ENCODE measurements at regions not wholly inside any gene's neighbourhood (a gene's known extent, or its start where the extent isn't known, plus 50 kb on each side); places are given as distances from the start of the nearest gene placed in this dataset.

DNA sequence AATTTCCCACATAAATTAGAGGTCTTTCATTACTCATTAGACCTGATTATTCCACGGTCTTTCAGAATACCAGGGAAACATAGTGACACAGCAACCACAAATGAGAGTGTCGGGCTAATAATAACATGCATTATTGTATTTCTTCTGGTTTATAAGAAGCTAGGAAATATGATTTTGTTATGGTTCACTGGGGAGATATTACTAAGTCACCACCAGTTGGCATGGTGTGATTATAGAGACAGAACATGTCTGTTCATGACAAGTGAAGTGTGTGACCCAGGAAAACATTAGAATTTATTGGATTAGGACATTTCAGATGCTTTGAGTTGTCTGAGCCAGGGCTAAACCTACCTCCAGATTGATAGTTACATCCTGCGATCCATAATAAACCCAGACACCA, 494.4 kb downstream of the FBXO15 start:
- Histone ChIP-seq H3K4me1 (ENCODE audit: insufficient read depth) (no peaks in the 10 kb centered on the region), H3K36me3 (no peaks in the 10 kb centered on the region), H3K4me3 (no peak overlapping the region), H3K27me3 (no peaks in the 10 kb centered on the region), H3K27ac (no peak overlapping the region), H3K9me3 (no peaks in the 10 kb centered on the region)
- DNase-seq = no peak
- TF ChIP-seq EP300 (IDR thresholded peaks at IDR 0.05) (no peak), POLR2A (IDR thresholded peaks at IDR 0.05) (no peak)
- TF ChIP-seq, protein P1, sequence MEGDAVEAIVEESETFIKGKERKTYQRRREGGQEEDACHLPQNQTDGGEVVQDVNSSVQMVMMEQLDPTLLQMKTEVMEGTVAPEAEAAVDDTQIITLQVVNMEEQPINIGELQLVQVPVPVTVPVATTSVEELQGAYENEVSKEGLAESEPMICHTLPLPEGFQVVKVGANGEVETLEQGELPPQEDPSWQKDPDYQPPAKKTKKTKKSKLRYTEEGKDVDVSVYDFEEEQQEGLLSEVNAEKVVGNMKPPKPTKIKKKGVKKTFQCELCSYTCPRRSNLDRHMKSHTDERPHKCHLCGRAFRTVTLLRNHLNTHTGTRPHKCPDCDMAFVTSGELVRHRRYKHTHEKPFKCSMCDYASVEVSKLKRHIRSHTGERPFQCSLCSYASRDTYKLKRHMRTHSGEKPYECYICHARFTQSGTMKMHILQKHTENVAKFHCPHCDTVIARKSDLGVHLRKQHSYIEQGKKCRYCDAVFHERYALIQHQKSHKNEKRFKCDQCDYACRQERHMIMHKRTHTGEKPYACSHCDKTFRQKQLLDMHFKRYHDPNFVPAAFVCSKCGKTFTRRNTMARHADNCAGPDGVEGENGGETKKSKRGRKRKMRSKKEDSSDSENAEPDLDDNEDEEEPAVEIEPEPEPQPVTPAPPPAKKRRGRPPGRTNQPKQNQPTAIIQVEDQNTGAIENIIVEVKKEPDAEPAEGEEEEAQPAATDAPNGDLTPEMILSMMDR (IDR thresholded peaks at IDR 0.05) = no peak
- WGBS, 3 donors = 62 to 88% (median 76%) methylated on average over 3 of the region's 3 CpGs
- intact Hi-C loops (cut with DNase I) = no loop called here

DNA sequence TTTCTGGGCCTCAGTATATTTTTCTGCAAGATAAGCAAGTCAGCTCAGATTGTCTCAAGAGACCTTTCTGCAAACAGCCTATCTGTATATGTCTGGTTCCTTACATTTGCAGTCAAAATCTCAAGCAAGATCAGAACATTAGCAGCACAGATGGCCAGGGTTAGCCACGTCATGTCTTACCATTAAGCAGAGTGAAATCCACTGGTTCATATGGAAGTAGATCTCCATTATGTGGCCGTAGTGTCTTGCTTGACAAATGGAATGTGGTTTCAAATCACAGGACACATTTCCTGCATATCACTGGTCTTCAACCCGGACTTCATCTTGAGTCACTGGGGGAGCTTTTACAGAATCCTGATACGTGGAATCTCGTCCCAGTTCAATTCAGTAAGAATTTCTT, 500.2 kb downstream of the FBXO15 start:
- TF ChIP-seq EP300 (IDR thresholded peaks at IDR 0.05) (no peak), POLR2A (IDR thresholded peaks at IDR 0.05) (no peak)
- TF ChIP-seq, protein P1 (IDR thresholded peaks at IDR 0.05) = no peak
- H3K27me3 ChIP-seq = no peaks in the 10 kb centered on the region
- WGBS, 3 donors = 70 to 79% (median 73%) methylated on average over 5 of the region's 5 CpGs
- H3K36me3 ChIP-seq = no peaks in the 10 kb centered on the region
- no peak overlapping the region for H3K27ac ChIP-seq
- H3K4me3 ChIP-seq = no peak overlapping the region
- H3K9me3 ChIP-seq = no peaks in the 10 kb centered on the region
- H3K4me1 ChIP-seq (ENCODE audit: insufficient read depth) = no peaks in the 10 kb centered on the region
- intact Hi-C loops (cut with DNase I) = no loop called here
- DNase-seq = no peak

DNA sequence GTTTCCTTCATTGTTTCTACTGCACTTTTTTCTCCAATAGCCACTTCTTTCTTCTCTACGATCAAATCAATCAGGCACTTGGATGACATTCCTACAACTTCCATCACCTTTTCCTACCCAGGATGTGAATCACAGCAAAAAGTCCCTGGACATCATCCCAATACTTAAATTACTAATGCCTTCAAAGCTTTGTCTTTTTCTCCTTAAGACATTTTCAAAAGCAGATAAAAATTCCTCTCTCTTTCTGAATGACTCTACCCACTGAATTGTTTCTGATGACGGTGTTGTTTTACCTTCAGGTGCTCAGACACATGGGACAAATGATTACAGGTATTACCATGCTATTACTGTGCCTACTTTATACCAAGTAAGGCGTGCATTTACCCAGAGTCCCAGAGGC, 500.9 kb downstream of the FBXO15 start:
- no peak overlapping the region for H3K27ac ChIP-seq
- no peaks in the 10 kb centered on the region for H3K27me3 ChIP-seq
- H3K36me3 ChIP-seq = no peaks in the 10 kb centered on the region
- H3K4me1 ChIP-seq (ENCODE audit: insufficient read depth) = no peaks in the 10 kb centered on the region
- 45 to 77% (median 56%) methylated on average over 3 of the region's 3 CpGs for WGBS, 3 donors
- intact Hi-C loops (cut with DNase I) = no loop called here
- DNase-seq = no peak
- no peak overlapping the region for H3K4me3 ChIP-seq
- H3K9me3 ChIP-seq = no peaks in the 10 kb centered on the region
- TF ChIP-seq, protein P1 (IDR thresholded peaks at IDR 0.05) = no peak

- Histone ChIP-seq H3K4me3 (no peak overlapping the region), H3K9me3 (no peaks in the 10 kb centered on the region), H3K27ac (no peak overlapping the region), H3K4me1 (ENCODE audit: insufficient read depth) (no peaks in the 10 kb centered on the region), H3K36me3 (no peaks in the 10 kb centered on the region), H3K27me3 (no peaks in the 10 kb centered on the region)
- TF ChIP-seq POLR2A (IDR thresholded peaks at IDR 0.05) (no peak), EP300 (IDR thresholded peaks at IDR 0.05) (no peak)
- TF ChIP-seq, protein P1 (IDR thresholded peaks at IDR 0.05) = no peak
- intact Hi-C loops (cut with DNase I) = no loop called here
- no peak for DNase-seq
- 34 to 63% (median 48%) methylated on average over 4 of the region's 4 CpGs for WGBS, 3 donors
Observed at GRCh38 chr18:73646196-73646595, 501.4 kb downstream of the FBXO15 start.
